ENCODE measurements at regions not wholly inside any gene's neighbourhood (a gene's known extent, or its start where the extent isn't known, plus 50 kb on each side); places are given as distances from the start of the nearest gene placed in this dataset.

GRCh38 chr20:63082939-63083735 is 76.4 kb upstream of the BHLHE23 start:
- no peak overlapping the region for H3K4me2 ChIP-seq
- H2AFZ ChIP-seq (ENCODE audit: low read depth) = no peak overlapping the region
- ChIA-PET POLR2A (no interaction called here), CTCF (interaction anchor here (0.8 kb wide), 1 partner anchor 140 kb away, joined by 3 read pairs; no protein-coding TSS in a partner anchor)
- H3K9me2 ChIP-seq = no peaks in the 10 kb centered on the region
- H4K20me1 ChIP-seq (ENCODE audit: insufficient read depth) = no peaks in the 10 kb centered on the region
- no peaks in the 10 kb centered on the region for H3K4me1 ChIP-seq (ENCODE audit: control insufficient read depth in 1 of 2, insufficient read depth in 2 of 2, low read depth in 1 of 2, low read length in 1 of 2)
- H3K27me3 ChIP-seq (ENCODE audit: insufficient read depth) = peaks cover 31% of the 10 kb centered on the region
- H3K9ac ChIP-seq = no peak overlapping the region
- H3K27ac ChIP-seq (ENCODE audit: low read depth in 2 of 2, low read length in 1 of 2) = no peak overlapping the region
- no peaks in the 10 kb centered on the region for H3K9me3 ChIP-seq
- no peaks in the 10 kb centered on the region for H3K36me3 ChIP-seq (replicated peaks in 1 of 2; ENCODE audit: control insufficient read depth in 1 of 2, insufficient read depth in 2 of 2, low read length in 1 of 2)
- TF ChIP-seq USF2 (IDR thresholded peaks at IDR 0.05; ENCODE audit: borderline replicate concordance, low read depth, low read length) (no peak), EP300 (IDR thresholded peaks at IDR 0.05; ENCODE audit: borderline replicate concordance in 1 of 2, low read depth in 1 of 2, low read length in 1 of 2) (no peak), POLR2AphosphoS5 (IDR thresholded peaks at IDR 0.05; ENCODE audit: low read depth, low read length) (no peak), YY1 (IDR thresholded peaks at IDR 0.05; ENCODE audit: low read depth) (no peak), JUND (IDR thresholded peaks at IDR 0.05) (no peak), MXI1 (IDR thresholded peaks at IDR 0.05; ENCODE audit: low read depth, low read length) (no peak), FOSL2 (IDR thresholded peaks at IDR 0.05; ENCODE audit: borderline replicate concordance, low read depth) (no peak), USF1 (IDR thresholded peaks at IDR 0.05; ENCODE audit: borderline replicate concordance, low read depth) (no peak), MEF2A (IDR thresholded peaks at IDR 0.05; ENCODE audit: borderline replicate concordance, low read depth) (no peak), NFIC (IDR thresholded peaks at IDR 0.05; ENCODE audit: borderline replicate concordance) (no peak), MAX (IDR thresholded peaks at IDR 0.05; ENCODE audit: low read depth) (no peak), RCOR1 (IDR thresholded peaks at IDR 0.05; ENCODE audit: low read length) (no peak), TCF12 (IDR thresholded peaks at IDR 0.05) (no peak), GABPA (IDR thresholded peaks at IDR 0.05; ENCODE audit: low read depth) (no peak)
- no peaks in the 10 kb centered on the region for H3F3A ChIP-seq (replicated peaks; ENCODE audit: insufficient read depth)
- H3K79me2 ChIP-seq (ENCODE audit: insufficient read depth) = no peaks in the 10 kb centered on the region
- no peak overlapping the region for H3K4me3 ChIP-seq (ENCODE audit: low read depth in 2 of 2, low read length in 1 of 2)
- WGBS (ENCODE audit: low lambda C conversion rate) = 52% methylated on average over 17 of the region's 23 CpGs
- DNase-seq = no peak

- CTCF ChIA-PET = interaction anchor here (0.8 kb wide), 1 partner anchor 141 kb away, joined by 3 read pairs; no protein-coding TSS in a partner anchor
- Histone ChIP-seq H4K20me1 (ENCODE audit: insufficient read depth) (no peaks in the 10 kb centered on the region), H2AFZ (ENCODE audit: low read depth) (no peak overlapping the region), H3F3A (replicated peaks; ENCODE audit: insufficient read depth) (no peaks in the 10 kb centered on the region), H3K9me2 (no peaks in the 10 kb centered on the region), H3K9ac (no peak overlapping the region), H3K4me2 (no peak overlapping the region), H3K4me3 (ENCODE audit: low read depth in 2 of 2, low read length in 1 of 2) (no peak overlapping the region), H3K27ac (ENCODE audit: low read depth in 2 of 2, low read length in 1 of 2) (no peak overlapping the region), H3K36me3 (replicated peaks in 1 of 2; ENCODE audit: control insufficient read depth in 1 of 2, insufficient read depth in 2 of 2, low read length in 1 of 2) (no peaks in the 10 kb centered on the region), H3K79me2 (ENCODE audit: insufficient read depth) (no peaks in the 10 kb centered on the region), H3K9me3 (no peaks in the 10 kb centered on the region), H3K4me1 (ENCODE audit: control insufficient read depth in 1 of 2, insufficient read depth in 2 of 2, low read depth in 1 of 2, low read length in 1 of 2) (no peaks in the 10 kb centered on the region), H3K27me3 (ENCODE audit: insufficient read depth) (peaks cover 29% of the 10 kb centered on the region)
- POLR2A ChIA-PET = no interaction called here
- no peak for DNase-seq
- WGBS (ENCODE audit: low lambda C conversion rate) = 40% methylated on average over 12 of the region's 15 CpGs
- TF ChIP-seq NRF1 (IDR thresholded peaks at IDR 0.05; ENCODE audit: low read depth, low read length) (no peak), REST (IDR thresholded peaks at IDR 0.05; ENCODE audit: low read depth, low read length) (peak; percentile 96)
Observed at GRCh38 chr20:63082308-63082938, 75.7 kb upstream of the BHLHE23 start.

All from SK-N-SH (cell line).